ENCODE measurements at regions not wholly inside any gene's neighbourhood (a gene's known extent, or its start where the extent isn't known, plus 50 kb on each side); places are given as distances from the start of the nearest gene placed in this dataset.

DNA sequence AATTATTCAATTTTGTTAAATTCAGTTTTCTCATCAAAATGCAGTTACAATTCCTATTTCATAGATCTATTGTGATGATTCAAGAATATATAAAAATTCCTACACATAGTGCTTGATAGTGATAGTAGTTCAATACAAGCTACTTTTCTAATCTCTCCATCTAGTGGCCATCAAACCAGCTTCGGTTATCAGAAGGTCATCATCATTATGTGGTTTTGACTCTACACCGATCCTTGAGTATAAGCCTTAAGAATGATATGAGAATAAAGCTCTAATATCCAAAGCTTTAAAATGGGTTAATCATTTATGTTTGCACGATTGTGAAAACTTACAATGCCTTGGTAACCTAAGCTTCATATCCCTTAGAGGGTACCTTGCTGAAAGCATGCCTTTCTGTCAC lies 167.5 kb upstream of the PREP start:
- no peaks in the 10 kb centered on the region for H3K27me3 ChIP-seq (ENCODE audit: low read depth)
- TF ChIP-seq CTCF (IDR thresholded peaks at IDR 0.05): no peak
- no peak overlapping the region for H3K4me3 ChIP-seq
- no peaks in the 10 kb centered on the region for H3K36me3 ChIP-seq
- no peaks in the 10 kb centered on the region for H3K4me1 ChIP-seq
- DNase-seq (no peak), ATAC-seq (no peak)
- H3K9me3 ChIP-seq: no peaks in the 10 kb centered on the region
- intact Hi-C loops (cut with DNase I): no loop called here
- no peak overlapping the region for H3K27ac ChIP-seq

DNA sequence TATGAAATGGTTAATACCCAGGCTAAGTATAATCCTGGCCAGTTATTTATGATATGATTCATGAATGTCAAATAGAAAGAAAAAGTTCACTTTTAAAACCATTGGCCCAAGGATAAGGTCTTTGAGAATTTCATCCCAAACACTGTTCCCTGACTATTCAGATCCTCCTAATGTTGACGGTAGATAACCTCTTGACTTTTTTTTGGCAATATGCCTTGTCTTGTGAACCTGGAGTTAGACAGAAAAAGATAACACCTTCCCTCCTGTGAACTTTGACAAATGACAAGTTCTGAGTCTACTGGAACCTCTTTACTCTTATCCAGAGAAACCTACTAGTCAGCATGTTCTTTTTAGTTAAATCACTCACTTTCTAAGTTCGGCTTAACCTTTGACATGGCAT lies 166.8 kb upstream of the PREP start:
- TF ChIP-seq CTCF (IDR thresholded peaks at IDR 0.05): no peak
- H3K9me3 ChIP-seq: no peaks in the 10 kb centered on the region
- DNase-seq: no peak
- no peaks in the 10 kb centered on the region for H3K27me3 ChIP-seq (ENCODE audit: low read depth)
- H3K27ac ChIP-seq: no peak overlapping the region
- intact Hi-C loops (cut with DNase I): no loop called here
- H3K4me3 ChIP-seq: no peak overlapping the region
- no peak for ATAC-seq
- H3K36me3 ChIP-seq: no peaks in the 10 kb centered on the region
- no peaks in the 10 kb centered on the region for H3K4me1 ChIP-seq

DNA sequence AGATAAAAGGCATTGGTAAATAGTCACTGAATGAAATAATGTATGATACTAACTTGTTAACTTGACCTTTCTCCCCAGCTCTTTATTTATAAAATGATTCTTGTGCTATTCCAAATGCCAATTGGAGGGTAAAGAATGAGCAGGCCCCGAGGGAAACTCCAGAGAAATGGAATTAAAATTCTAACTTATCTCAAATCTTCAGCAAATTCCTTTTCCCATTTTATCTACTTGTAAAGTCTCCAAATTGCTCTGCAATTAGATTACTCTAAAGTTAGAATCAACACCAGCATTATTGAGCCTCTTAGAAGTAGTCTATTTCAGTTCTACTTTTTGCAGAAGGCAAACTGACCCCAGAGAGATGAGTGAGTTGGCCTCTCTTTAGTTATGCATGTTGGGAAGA lies 165.9 kb upstream of the PREP start:
- no peak for TF ChIP-seq CTCF (IDR thresholded peaks at IDR 0.05)
- Histone ChIP-seq H3K9me3 (no peaks in the 10 kb centered on the region), H3K27me3 (ENCODE audit: low read depth) (no peaks in the 10 kb centered on the region), H3K36me3 (no peaks in the 10 kb centered on the region), H3K4me3 (no peak overlapping the region), H3K4me1 (no peaks in the 10 kb centered on the region), H3K27ac (no peak overlapping the region)
- no peak for ATAC-seq
- intact Hi-C loops (cut with DNase I): no loop called here
- DNase-seq: no peak

GRCh38 chr6:105568142-105568541 lies 165.3 kb upstream of the PREP start:
- Histone ChIP-seq H3K4me1 (no peaks in the 10 kb centered on the region), H3K9me3 (no peaks in the 10 kb centered on the region), H3K36me3 (no peaks in the 10 kb centered on the region), H3K27me3 (ENCODE audit: low read depth) (no peaks in the 10 kb centered on the region), H3K27ac (no peak overlapping the region), H3K4me3 (no peak overlapping the region)
- TF ChIP-seq CTCF (IDR thresholded peaks at IDR 0.05): no peak
- intact Hi-C loops (cut with DNase I): no loop called here
- no peak for ATAC-seq
- no peak for DNase-seq

- H3K27me3 ChIP-seq (ENCODE audit: low read depth): no peaks in the 10 kb centered on the region
- TF ChIP-seq CTCF (IDR thresholded peaks at IDR 0.05): no peak
- H3K4me3 ChIP-seq: no peak overlapping the region
- intact Hi-C loops (cut with DNase I): no loop called here
- ATAC-seq: no peak
- H3K9me3 ChIP-seq: peaks cover 3% of the 10 kb centered on the region
- DNase-seq: no peak
- no peak overlapping the region for H3K27ac ChIP-seq
- no peaks in the 10 kb centered on the region for H3K36me3 ChIP-seq
- no peaks in the 10 kb centered on the region for H3K4me1 ChIP-seq
These were observed 164.3 kb upstream of the PREP start for GRCh38 chr6:105567140-105567539.

GRCh38 chr6:105566503-105566902 lies 163.6 kb upstream of the PREP start:
- no peaks in the 10 kb centered on the region for H3K36me3 ChIP-seq
- no peak overlapping the region for H3K27ac ChIP-seq
- no peaks in the 10 kb centered on the region for H3K4me1 ChIP-seq
- DNase-seq (no peak), ATAC-seq (no peak)
- H3K4me3 ChIP-seq: no peak overlapping the region
- intact Hi-C loops (cut with DNase I): no loop called here
- peaks cover 3% of the 10 kb centered on the region for H3K9me3 ChIP-seq
- no peak for TF ChIP-seq CTCF (IDR thresholded peaks at IDR 0.05)
- H3K27me3 ChIP-seq (ENCODE audit: low read depth): no peaks in the 10 kb centered on the region

All from lower lobe of right lung (tissue), 2 donors.